Neural progenitor cell (in vitro differentiated cells): ENCODE measurements at regions not wholly inside any gene's neighbourhood (a gene's known extent, or its start where the extent isn't known, plus 50 kb on each side); places are given as distances from the start of the nearest gene placed in this dataset.

ENCODE experiments used
- DNase-seq: peaks from one replicate; pipeline ENCODE4 v3.0.0-alpha.2; 2016; ENCODE audit warnings: low spot score
- H2AFZ ChIP-seq: fragments of 200-600 bp; sonication (generic); replicated peaks from 2 replicates; pipeline ENCODE4 v1.6.1; 2016; ENCODE audit warnings: antibody characterized with exemption
- H3F3A ChIP-seq: fragments of 200-600 bp; sonication (generic); 2 replicates; pipeline ENCODE4 v1.6.1; 2016; ENCODE audit warnings: antibody characterized with exemption, low read depth
- H3K27ac ChIP-seq: fragments of 200-600 bp; sonication (generic); 2 replicates; pipeline ENCODE4 v1.5.1; 2016; ENCODE audit warnings: mild to moderate bottlenecking
- H3K27me3 ChIP-seq: fragments of 200-600 bp; sonication (generic); 2 replicates; pipeline ENCODE4 v1.6.1; 2016; ENCODE audit warnings: mild to moderate bottlenecking, moderate library complexity
- H3K36me3 ChIP-seq: fragments of 200-600 bp; sonication (generic); 2 replicates; pipeline ENCODE4 v1.5.1; 2016
- H3K4me1 ChIP-seq: fragments of 200-600 bp; sonication (generic); 2 replicates; pipeline ENCODE4 v1.6.1; 2016; ENCODE audit warnings: mixed run types
- H3K4me2 ChIP-seq: fragments of 200-600 bp; sonication (generic); 2 replicates; pipeline ENCODE4 v1.6.1; 2016
- H3K4me3 ChIP-seq: fragments of 200-600 bp; sonication (generic); 2 replicates; pipeline ENCODE4 v1.5.1; 2016
- H3K79me2 ChIP-seq: fragments of 200-600 bp; sonication (generic); 2 replicates; pipeline ENCODE4 v1.6.1; 2016; ENCODE audit warnings: low read depth
- H3K9ac ChIP-seq: fragments of 200-600 bp; sonication (generic); 2 replicates; pipeline ENCODE4 v1.6.1; 2016
- H3K9me3 ChIP-seq: fragments of 200-600 bp; sonication (generic); 2 replicates; pipeline ENCODE4 v1.5.1; 2016; ENCODE audit warnings: low read depth
- H4K20me1 ChIP-seq: fragments of 200-600 bp; sonication (generic); 2 replicates; pipeline ENCODE4 v1.6.1; 2016; ENCODE audit warnings: low read depth
- H3K27ac Mint-ChIP-seq: 3 replicates; pipeline ENCODE4 v1.8.0; 2021; ENCODE audit warnings: mixed read lengths
- H3K27me3 Mint-ChIP-seq: 2 replicates; pipeline ENCODE4 v1.8.0; 2022; ENCODE audit warnings: low read depth, mild to moderate bottlenecking, inconsistent platforms, moderate library complexity, mixed read lengths; ENCODE audit not compliant: insufficient read depth
- H3K36me3 Mint-ChIP-seq: 3 replicates; pipeline ENCODE4 v1.8.0; 2021; ENCODE audit warnings: mixed read lengths
- H3K4me1 Mint-ChIP-seq: 3 replicates; pipeline ENCODE4 v1.8.0; 2021; ENCODE audit warnings: mixed read lengths
- H3K4me3 Mint-ChIP-seq: 3 replicates; pipeline ENCODE4 v1.8.0; 2021; ENCODE audit warnings: mild to moderate bottlenecking, moderate library complexity, mixed read lengths
- H3K9me3 Mint-ChIP-seq: 3 replicates; pipeline ENCODE4 v1.8.0; 2020; ENCODE audit warnings: mixed read lengths
- CTCF ChIP-seq: fragments of 200-600 bp; sonication (generic); IDR thresholded peaks from 2 replicates; pipeline ENCODE4 v1.5.1; 2017; ENCODE audit warnings: antibody characterized with exemption, mild to moderate bottlenecking
- EZH2 ChIP-seq: fragments of 200-600 bp; sonication (generic); IDR thresholded peaks from 2 replicates; pipeline ENCODE4 v1.6.1; 2017; ENCODE audit warnings: antibody characterized with exemption, mild to moderate bottlenecking, moderate library complexity
- EZH2phosphoT487 ChIP-seq: fragments of 200-600 bp; sonication (generic); IDR thresholded peaks from 2 replicates; pipeline ENCODE4 v1.6.1; 2017; ENCODE audit warnings: antibody characterized with exemption

DNA sequence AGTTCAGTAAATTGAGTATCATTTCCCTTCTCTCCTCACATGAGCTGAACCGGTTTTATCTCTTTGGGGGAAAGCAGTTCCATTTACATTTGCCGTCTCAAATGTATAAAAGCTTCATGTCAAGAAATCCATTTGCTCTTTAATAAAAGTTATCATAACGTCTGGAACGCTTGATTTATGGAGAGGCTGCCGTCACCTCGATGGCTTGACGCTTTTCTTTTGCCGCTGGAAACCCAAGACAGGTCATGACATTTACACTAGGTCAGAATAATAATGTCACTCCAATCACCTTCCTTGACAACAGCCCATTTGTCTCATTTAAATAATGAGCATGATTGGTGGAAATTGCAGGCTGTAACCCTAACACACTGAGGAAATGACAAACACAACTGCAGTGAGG lies 443.4 kb downstream of the IRX1 start:
- H3K4me3 ChIP-seq: no peak overlapping the region
- H3K4me1 ChIP-seq: no peaks in the 10 kb centered on the region
- no peaks in the 10 kb centered on the region for H3K9me3 ChIP-seq
- no peak overlapping the region for H2AFZ ChIP-seq
- H4K20me1 ChIP-seq: no peaks in the 10 kb centered on the region
- H3K79me2 ChIP-seq: no peaks in the 10 kb centered on the region
- no peaks in the 10 kb centered on the region for H3K27me3 ChIP-seq
- DNase-seq: no peak
- H3K27me3 Mint-ChIP-seq: no peaks in the 10 kb centered on the region
- no peaks in the 10 kb centered on the region for H3K36me3 ChIP-seq
- peaks cover 4% of the 10 kb centered on the region for H3K9me3 Mint-ChIP-seq
- no peaks in the 10 kb centered on the region for H3K36me3 Mint-ChIP-seq
- no peaks in the 10 kb centered on the region for H3F3A ChIP-seq
- no peak for TF ChIP-seq EZH2phosphoT487
- no peak for TF ChIP-seq EZH2
- TF ChIP-seq CTCF: no peak
- no peak overlapping the region for H3K9ac ChIP-seq
- H3K4me3 Mint-ChIP-seq: no peak overlapping the region
- H3K27ac ChIP-seq: no peak overlapping the region
- H3K4me2 ChIP-seq: no peak overlapping the region
- no peak overlapping the region for H3K27ac Mint-ChIP-seq
- H3K4me1 Mint-ChIP-seq: peaks cover 3% of the 10 kb centered on the region

DNA sequence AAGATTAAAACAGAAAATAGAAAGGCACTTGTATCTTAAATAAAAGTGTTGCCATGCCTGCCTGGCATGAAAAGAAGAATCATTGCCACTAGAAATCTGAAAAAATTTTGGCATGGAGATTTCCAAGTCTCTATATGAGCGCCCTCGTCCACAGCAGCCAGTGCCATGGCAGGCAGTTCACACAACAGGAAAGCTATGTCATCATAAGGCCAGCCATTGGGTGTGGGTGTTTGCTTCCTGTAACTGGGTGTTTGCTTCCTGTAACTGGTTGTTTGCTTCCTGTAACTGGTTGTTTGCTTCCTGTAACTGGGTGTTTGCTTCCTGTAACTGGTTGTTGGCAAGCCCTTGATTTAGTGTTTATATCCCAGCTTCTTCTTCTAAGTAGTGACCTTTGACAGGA lies 446.7 kb downstream of the IRX1 start:
- Mint-ChIP-seq H3K9me3 (peaks cover 3% of the 10 kb centered on the region), H3K27me3 (no peaks in the 10 kb centered on the region), H3K4me1 (peaks cover 3% of the 10 kb centered on the region), H3K4me3 (no peak overlapping the region), H3K27ac (no peak overlapping the region), H3K36me3 (no peaks in the 10 kb centered on the region)
- no peaks in the 10 kb centered on the region for H4K20me1 ChIP-seq
- no peak overlapping the region for H3K4me3 ChIP-seq
- H3K9ac ChIP-seq: no peak overlapping the region
- no peaks in the 10 kb centered on the region for H3F3A ChIP-seq
- H3K36me3 ChIP-seq: no peaks in the 10 kb centered on the region
- DNase-seq: no peak
- no peak overlapping the region for H3K27ac ChIP-seq
- H2AFZ ChIP-seq: no peak overlapping the region
- H3K79me2 ChIP-seq: no peaks in the 10 kb centered on the region
- no peaks in the 10 kb centered on the region for H3K4me1 ChIP-seq
- no peaks in the 10 kb centered on the region for H3K27me3 ChIP-seq
- no peaks in the 10 kb centered on the region for H3K9me3 ChIP-seq
- TF ChIP-seq EZH2phosphoT487: no peak
- no peak for TF ChIP-seq EZH2
- no peak for TF ChIP-seq CTCF
- H3K4me2 ChIP-seq: no peak overlapping the region

DNA sequence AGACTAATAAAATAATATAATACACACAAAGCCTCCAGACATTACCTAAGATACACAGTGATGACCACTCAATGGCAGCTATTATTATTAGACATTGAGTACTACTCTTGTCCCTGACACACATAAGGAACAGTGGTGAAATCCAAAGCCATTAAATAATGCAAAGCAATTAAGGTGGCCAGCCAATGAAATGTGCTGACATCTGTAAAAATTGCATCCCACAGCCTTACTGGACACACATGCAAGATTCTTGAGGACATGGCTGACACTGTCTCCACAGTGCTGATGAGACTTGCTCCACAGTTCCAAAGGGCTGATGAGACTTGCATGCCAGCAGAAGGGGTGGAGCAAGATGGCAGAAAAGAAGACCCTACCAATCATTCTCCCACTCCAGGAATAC lies 447.5 kb downstream of the IRX1 start:
- H3K36me3 Mint-ChIP-seq: no peaks in the 10 kb centered on the region
- Histone ChIP-seq H3K4me2 (no peak overlapping the region), H3F3A (no peaks in the 10 kb centered on the region), H3K9me3 (no peaks in the 10 kb centered on the region), H3K4me1 (no peaks in the 10 kb centered on the region), H3K9ac (no peak overlapping the region), H2AFZ (no peak overlapping the region), H3K36me3 (no peaks in the 10 kb centered on the region), H3K79me2 (no peaks in the 10 kb centered on the region), H3K27me3 (no peaks in the 10 kb centered on the region), H3K27ac (no peak overlapping the region), H4K20me1 (no peaks in the 10 kb centered on the region), H3K4me3 (no peak overlapping the region)
- no peak overlapping the region for H3K4me3 Mint-ChIP-seq
- no peak for DNase-seq
- peaks cover under 1% of the 10 kb centered on the region for H3K4me1 Mint-ChIP-seq
- peaks cover 3% of the 10 kb centered on the region for H3K9me3 Mint-ChIP-seq
- no peak overlapping the region for H3K27ac Mint-ChIP-seq
- no peaks in the 10 kb centered on the region for H3K27me3 Mint-ChIP-seq
- TF ChIP-seq EZH2phosphoT487: no peak
- no peak for TF ChIP-seq CTCF
- no peak for TF ChIP-seq EZH2

DNA sequence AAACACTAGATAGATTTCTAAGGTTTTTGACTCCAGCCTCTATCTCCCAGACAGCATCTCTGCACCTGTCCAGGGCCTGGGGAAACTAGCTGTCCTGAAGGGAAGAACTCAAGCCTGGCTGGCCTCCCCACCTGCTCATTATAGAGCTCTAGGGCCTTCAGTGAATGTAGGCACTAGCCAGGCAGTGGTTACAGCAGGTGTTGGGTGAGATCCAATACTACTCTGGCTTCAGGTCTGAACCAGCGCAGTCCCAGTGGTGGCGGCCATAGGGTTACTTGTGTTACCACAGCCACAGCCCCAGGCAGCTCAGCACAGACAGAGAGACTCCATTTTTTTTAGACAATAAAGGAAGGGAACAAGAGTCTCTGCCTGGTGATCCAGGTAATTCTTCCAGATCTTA lies 449.2 kb downstream of the IRX1 start:
- H3K4me2 ChIP-seq: no peak overlapping the region
- no peak overlapping the region for H3K27ac ChIP-seq
- no peak overlapping the region for H3K27ac Mint-ChIP-seq
- no peak overlapping the region for H3K4me3 Mint-ChIP-seq
- no peaks in the 10 kb centered on the region for H3K9me3 ChIP-seq
- H3K4me1 ChIP-seq: no peaks in the 10 kb centered on the region
- no peak overlapping the region for H3K4me3 ChIP-seq
- H3K79me2 ChIP-seq: no peaks in the 10 kb centered on the region
- H3K27me3 ChIP-seq: no peaks in the 10 kb centered on the region
- H3F3A ChIP-seq: no peaks in the 10 kb centered on the region
- H3K4me1 Mint-ChIP-seq: peaks cover 11% of the 10 kb centered on the region
- no peak for TF ChIP-seq CTCF
- no peak for TF ChIP-seq EZH2
- no peak for TF ChIP-seq EZH2phosphoT487
- H3K9me3 Mint-ChIP-seq: peaks cover 6% of the 10 kb centered on the region
- no peaks in the 10 kb centered on the region for H3K36me3 ChIP-seq
- H3K9ac ChIP-seq: no peak overlapping the region
- no peaks in the 10 kb centered on the region for H4K20me1 ChIP-seq
- H3K36me3 Mint-ChIP-seq: no peaks in the 10 kb centered on the region
- H2AFZ ChIP-seq: no peak overlapping the region
- no peak for DNase-seq
- no peaks in the 10 kb centered on the region for H3K27me3 Mint-ChIP-seq
